PFSK-1 (cell line): ENCODE measurements at regions not wholly inside any gene's neighbourhood (a gene's known extent, or its start where the extent isn't known, plus 50 kb on each side); places are given as distances from the start of the nearest gene placed in this dataset.

Experiments used
- FOXP2 ChIP-seq: optimal IDR thresholded peaks from 2 replicates; pipeline ENCODE3; 2011; ENCODE audit warnings: borderline replicate concordance, control low read depth, inconsistent platforms; ENCODE audit not compliant: insufficient read depth; ENCODE audit errors: extremely low read length, extremely low read depth
- POLR2AphosphoS5 ChIP-seq: IDR thresholded peaks from 2 replicates; pipeline ENCODE4 v1.6.1; 2012; ENCODE audit warnings: low read depth, mild to moderate bottlenecking, control low read depth, low read length, moderate library complexity
- REST ChIP-seq, 2 experiments: IDR thresholded peaks; 2 replicates each; pipeline versions ENCODE4 v1.6.1 to v1.8.0; 2011 to 2012; ENCODE audit warnings: low read depth in 2 of 2, low read length in 2 of 2, control low read depth in 1 of 2, inconsistent platforms in 1 of 2, mild to moderate bottlenecking in 1 of 2, moderate library complexity in 1 of 2; ENCODE audit not compliant: insufficient read depth in 1 of 2
- SIN3A ChIP-seq: IDR thresholded peaks from 2 replicates; pipeline ENCODE4 v1.6.1; 2012; ENCODE audit warnings: mild to moderate bottlenecking, low read length, moderate library complexity, borderline replicate concordance; ENCODE audit not compliant: insufficient read depth
- TAF1 ChIP-seq: IDR thresholded peaks from 2 replicates; pipeline ENCODE4 v1.6.1; 2012; ENCODE audit warnings: low read length, control low read depth, borderline replicate concordance; ENCODE audit not compliant: insufficient read depth

- TF ChIP-seq REST (IDR thresholded peaks at IDR 0.05; ENCODE audit: insufficient read depth in 1 of 2, low read depth in 2 of 2, low read length in 2 of 2): no peak
- TF ChIP-seq SIN3A: no peak
- no peak for TF ChIP-seq FOXP2
Measured at GRCh38 chr3:135597855-135598254, 367.7 kb upstream of the PPP2R3A start.

GRCh38 chr3:135598597-135598996, 366.9 kb upstream of the PPP2R3A start:
- TF ChIP-seq FOXP2 (no peak), POLR2AphosphoS5 (no peak), SIN3A (no peak), REST (IDR thresholded peaks at IDR 0.05; ENCODE audit: insufficient read depth in 1 of 2, low read depth in 2 of 2, low read length in 2 of 2) (no peak), TAF1 (no peak)

GRCh38 chr3:135618123-135618522, 347.4 kb upstream of the PPP2R3A start:
- TF ChIP-seq SIN3A (no peak), TAF1 (no peak), POLR2AphosphoS5 (no peak), FOXP2 (no peak), REST (IDR thresholded peaks at IDR 0.05; ENCODE audit: insufficient read depth in 1 of 2, low read depth in 2 of 2, low read length in 2 of 2) (no peak)

- TF ChIP-seq SIN3A: no peak
- no peak for TF ChIP-seq TAF1
- TF ChIP-seq FOXP2: no peak
- TF ChIP-seq POLR2AphosphoS5: no peak
- TF ChIP-seq REST (IDR thresholded peaks at IDR 0.05; ENCODE audit: insufficient read depth in 1 of 2, low read depth in 2 of 2, low read length in 2 of 2): no peak
Measured at GRCh38 chr3:135621184-135621920, 344.2 kb upstream of the PPP2R3A start.
